ENCODE measurements at regions not wholly inside any gene's neighbourhood (a gene's known extent, or its start where the extent isn't known, plus 50 kb on each side); places are given as distances from the start of the nearest gene placed in this dataset.
A peak's percentile ranks its signal among the peaks of the same experiment; 100 is the strongest.

DNA sequence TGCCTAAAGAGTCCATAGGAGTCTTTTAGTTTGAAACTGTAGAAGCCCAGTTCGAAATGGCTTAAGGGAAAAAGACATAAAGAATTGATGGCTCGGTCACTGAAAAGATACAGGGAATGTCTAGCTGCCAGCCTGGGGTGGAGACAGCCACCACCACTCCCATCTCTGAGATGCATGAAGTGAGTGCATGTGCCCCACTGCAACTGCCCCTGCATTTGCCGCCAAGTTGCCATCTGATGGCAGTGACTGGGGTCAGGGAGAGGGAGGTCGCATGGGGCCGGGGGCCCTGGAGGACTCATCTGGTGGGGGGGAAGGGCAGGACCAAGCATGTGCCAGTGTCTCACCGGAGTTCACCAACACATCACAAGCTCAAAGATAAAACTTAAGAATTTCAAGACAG lies 385.8 kb upstream of the SULF2 start:
- H3K27ac ChIP-seq: no peak overlapping the region
- no peak overlapping the region for H3K4me3 ChIP-seq
- intact Hi-C loops (cut with DNase I; ENCODE audit: low total_unique reads): no loop called here
- TF ChIP-seq, protein P1, sequence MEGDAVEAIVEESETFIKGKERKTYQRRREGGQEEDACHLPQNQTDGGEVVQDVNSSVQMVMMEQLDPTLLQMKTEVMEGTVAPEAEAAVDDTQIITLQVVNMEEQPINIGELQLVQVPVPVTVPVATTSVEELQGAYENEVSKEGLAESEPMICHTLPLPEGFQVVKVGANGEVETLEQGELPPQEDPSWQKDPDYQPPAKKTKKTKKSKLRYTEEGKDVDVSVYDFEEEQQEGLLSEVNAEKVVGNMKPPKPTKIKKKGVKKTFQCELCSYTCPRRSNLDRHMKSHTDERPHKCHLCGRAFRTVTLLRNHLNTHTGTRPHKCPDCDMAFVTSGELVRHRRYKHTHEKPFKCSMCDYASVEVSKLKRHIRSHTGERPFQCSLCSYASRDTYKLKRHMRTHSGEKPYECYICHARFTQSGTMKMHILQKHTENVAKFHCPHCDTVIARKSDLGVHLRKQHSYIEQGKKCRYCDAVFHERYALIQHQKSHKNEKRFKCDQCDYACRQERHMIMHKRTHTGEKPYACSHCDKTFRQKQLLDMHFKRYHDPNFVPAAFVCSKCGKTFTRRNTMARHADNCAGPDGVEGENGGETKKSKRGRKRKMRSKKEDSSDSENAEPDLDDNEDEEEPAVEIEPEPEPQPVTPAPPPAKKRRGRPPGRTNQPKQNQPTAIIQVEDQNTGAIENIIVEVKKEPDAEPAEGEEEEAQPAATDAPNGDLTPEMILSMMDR (IDR thresholded peaks at IDR 0.05): no peak
- no peak for TF ChIP-seq POLR2A (IDR thresholded peaks at IDR 0.05)
- no peaks in the 10 kb centered on the region for H3K36me3 ChIP-seq
- no peaks in the 10 kb centered on the region for H3K9me3 ChIP-seq
- no peak for DNase-seq
- no peaks in the 10 kb centered on the region for H3K4me1 ChIP-seq
- no peaks in the 10 kb centered on the region for H3K27me3 ChIP-seq

DNA sequence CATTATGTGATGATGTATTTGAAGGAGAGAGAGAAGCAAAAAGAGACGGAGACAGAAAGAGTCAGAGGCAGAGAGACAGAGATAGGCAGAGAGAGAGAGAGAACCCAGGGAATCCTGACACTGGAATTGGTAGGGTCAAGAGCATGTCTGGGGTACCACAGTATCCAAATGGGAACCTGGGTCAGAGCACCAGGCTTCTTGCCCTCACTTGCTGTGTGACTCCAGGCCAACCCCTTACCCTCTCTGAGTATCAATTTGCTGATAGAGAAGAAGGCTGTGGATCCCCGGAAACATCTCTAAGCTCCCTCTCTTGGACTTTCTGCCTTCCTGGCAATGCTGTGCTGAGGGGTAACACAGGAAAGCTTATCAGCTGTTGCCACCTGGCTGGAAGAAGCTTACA lies 385.3 kb upstream of the SULF2 start:
- Histone ChIP-seq H3K4me3 (no peak overlapping the region), H3K27ac (no peak overlapping the region), H3K36me3 (no peaks in the 10 kb centered on the region), H3K4me1 (no peaks in the 10 kb centered on the region), H3K9me3 (no peaks in the 10 kb centered on the region), H3K27me3 (no peaks in the 10 kb centered on the region)
- DNase-seq: no peak
- intact Hi-C loops (cut with DNase I; ENCODE audit: low total_unique reads): no loop called here
- TF ChIP-seq POLR2A (IDR thresholded peaks at IDR 0.05): no peak
- TF ChIP-seq, protein P1 (IDR thresholded peaks at IDR 0.05): no peak

DNA sequence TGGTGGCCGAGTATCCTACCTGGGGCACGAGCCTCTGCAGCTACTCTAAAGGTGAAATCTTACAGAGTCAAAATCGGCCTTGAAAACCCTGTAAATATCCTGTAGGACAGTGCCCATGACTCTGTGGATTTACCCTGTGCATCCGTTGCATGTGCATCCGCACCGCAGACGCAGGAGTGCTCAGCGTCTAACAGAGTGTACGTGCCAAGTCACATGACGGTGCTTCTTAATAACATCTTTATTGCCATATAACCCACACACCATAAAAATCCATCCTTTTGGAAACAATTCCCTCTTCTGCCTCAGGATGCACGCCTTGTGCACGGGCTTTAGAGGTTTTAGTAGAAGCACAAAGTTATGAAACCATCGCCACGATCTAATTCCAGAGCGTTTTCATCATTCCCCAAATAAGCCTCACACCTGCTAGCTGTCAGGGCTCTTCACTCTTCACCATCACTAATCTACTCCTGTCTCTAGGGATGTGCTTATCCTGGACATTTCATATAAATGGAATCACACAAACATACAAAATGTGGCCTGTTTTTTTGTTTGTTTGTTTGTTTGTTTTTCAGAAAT lies 384.5 kb upstream of the SULF2 start:
- no peak overlapping the region for H3K27ac ChIP-seq
- no peaks in the 10 kb centered on the region for H3K27me3 ChIP-seq
- intact Hi-C loops (cut with DNase I; ENCODE audit: low total_unique reads): no loop called here
- TF ChIP-seq POLR2A (IDR thresholded peaks at IDR 0.05): no peak
- TF ChIP-seq, protein P1 (IDR thresholded peaks at IDR 0.05): no peak
- no peaks in the 10 kb centered on the region for H3K9me3 ChIP-seq
- DNase-seq: peak in 1 of 2 donors; percentile 38
- H3K36me3 ChIP-seq: no peaks in the 10 kb centered on the region
- no peaks in the 10 kb centered on the region for H3K4me1 ChIP-seq
- H3K4me3 ChIP-seq: no peak overlapping the region

DNA sequence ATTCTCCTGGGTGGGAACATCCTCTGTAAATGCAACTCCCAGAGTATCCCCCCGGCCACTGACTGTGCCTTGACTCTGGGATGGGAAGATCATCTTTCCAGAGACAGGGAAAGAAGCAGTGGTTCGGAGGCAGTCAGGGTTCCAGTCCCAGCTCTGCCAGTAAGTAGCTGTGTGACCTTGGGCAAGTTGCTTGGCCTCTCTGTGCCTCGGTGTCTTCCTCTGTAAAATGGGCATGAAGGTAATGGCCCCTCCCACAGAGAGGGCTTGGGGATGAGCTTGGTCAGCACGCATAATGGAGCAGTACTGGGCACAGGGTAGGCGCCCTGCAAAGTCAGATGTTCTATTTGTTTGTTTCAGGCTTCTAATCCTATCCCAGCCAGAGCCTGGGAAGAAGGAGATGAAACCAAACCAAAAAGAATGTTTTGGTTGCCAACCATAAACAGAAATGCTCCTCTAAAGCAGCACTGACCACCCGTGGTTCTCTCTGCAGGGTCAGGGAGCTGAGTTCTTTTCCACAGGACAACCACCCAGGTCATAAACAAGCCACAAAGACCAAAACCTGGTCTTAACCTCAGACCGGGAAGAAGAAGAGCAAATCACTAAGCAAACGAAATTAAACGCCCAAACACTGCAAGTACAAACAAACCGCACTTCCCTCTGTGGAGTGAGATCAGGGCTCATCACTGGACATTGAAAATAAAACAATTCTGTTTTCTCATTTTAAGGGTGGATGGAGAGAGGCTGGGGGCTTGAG lies 381.0 kb upstream of the SULF2 start:
- no peaks in the 10 kb centered on the region for H3K9me3 ChIP-seq
- no peaks in the 10 kb centered on the region for H3K36me3 ChIP-seq
- no peak for DNase-seq
- TF ChIP-seq POLR2A (IDR thresholded peaks at IDR 0.05): no peak
- TF ChIP-seq, protein P1 (IDR thresholded peaks at IDR 0.05): no peak
- no peak overlapping the region for H3K4me3 ChIP-seq
- intact Hi-C loops (cut with DNase I; ENCODE audit: low total_unique reads): no loop called here
- H3K4me1 ChIP-seq: no peaks in the 10 kb centered on the region
- no peak overlapping the region for H3K27ac ChIP-seq
- H3K27me3 ChIP-seq: no peaks in the 10 kb centered on the region

DNA sequence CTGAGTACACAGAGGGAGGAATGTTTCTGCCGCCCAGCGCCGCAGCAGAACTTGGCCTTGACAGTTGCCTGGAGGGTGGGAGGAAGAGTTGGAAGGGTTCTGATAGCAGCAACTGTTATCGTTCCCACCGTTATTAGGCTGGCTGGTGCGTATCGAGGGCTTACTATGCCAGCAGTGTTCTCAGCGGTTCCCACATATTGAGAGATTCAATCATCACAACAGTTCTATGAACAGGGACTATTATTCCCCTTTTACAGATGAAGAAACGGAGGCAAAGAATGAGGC lies 380.1 kb upstream of the SULF2 start:
- Histone ChIP-seq H3K36me3 (no peaks in the 10 kb centered on the region), H3K27ac (no peak overlapping the region), H3K9me3 (no peaks in the 10 kb centered on the region), H3K27me3 (no peaks in the 10 kb centered on the region), H3K4me1 (no peaks in the 10 kb centered on the region), H3K4me3 (no peak overlapping the region)
- TF ChIP-seq, protein P1 (IDR thresholded peaks at IDR 0.05): no peak
- TF ChIP-seq POLR2A (IDR thresholded peaks at IDR 0.05): no peak
- intact Hi-C loops (cut with DNase I; ENCODE audit: low total_unique reads): no loop called here
- no peak for DNase-seq
